Fibroblast of lung (primary cell): ENCODE measurements at regions not wholly inside any gene's neighbourhood (a gene's known extent, or its start where the extent isn't known, plus 50 kb on each side); places are given as distances from the start of the nearest gene placed in this dataset.

Experiments used
- CTCF ChIP-seq, 2 donors: IDR thresholded peaks in 1 of 2; conservative IDR thresholded peaks in 1 of 2; 1 replicate in 1 of 2; 2 replicates in 1 of 2; pipeline ENCODE4 v1.5.1; 2011 to 2012; ENCODE audit warnings: low read length in 2 of 2, control low read depth in 1 of 2, inconsistent platforms in 1 of 2, low read depth in 1 of 2, mild to moderate bottlenecking in 1 of 2
- EZH2 ChIP-seq: IDR thresholded peaks from 2 replicates; pipeline ENCODE4 v1.5.1; 2012; ENCODE audit warnings: low read length, control low read depth, mild to moderate bottlenecking; ENCODE audit errors: missing control alignments

DNA sequence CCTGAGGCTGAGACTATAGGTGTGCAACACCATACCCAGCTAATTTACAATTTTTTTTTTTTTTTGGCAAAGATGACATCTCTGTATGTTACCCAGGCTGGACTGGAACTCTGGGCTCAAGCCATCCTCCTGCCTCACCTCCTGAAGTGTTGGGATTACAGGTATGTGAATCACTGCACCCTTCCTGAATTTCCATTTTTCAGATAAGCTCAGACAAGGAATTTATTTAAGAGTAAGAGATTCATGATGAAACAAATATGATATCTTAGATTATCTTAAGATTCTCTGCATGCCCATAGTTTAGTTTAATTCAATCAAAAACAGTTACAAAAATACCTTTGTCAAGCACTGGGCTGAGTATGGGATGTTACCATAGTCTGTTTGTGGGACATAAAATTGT is 128.4 kb upstream of the BASP1 start:
- TF ChIP-seq CTCF (conservative IDR thresholded peaks at IDR 0.05 in 1 of 2, IDR thresholded peaks at IDR 0.05 in 1 of 2; ENCODE audit: low read depth in 1 of 2, low read length in 2 of 2), result no peak
- TF ChIP-seq EZH2, result no peak
